ENCODE measurements at regions not wholly inside any gene's neighbourhood (a gene's known extent, or its start where the extent isn't known, plus 50 kb on each side); places are given as distances from the start of the nearest gene placed in this dataset.

DNA sequence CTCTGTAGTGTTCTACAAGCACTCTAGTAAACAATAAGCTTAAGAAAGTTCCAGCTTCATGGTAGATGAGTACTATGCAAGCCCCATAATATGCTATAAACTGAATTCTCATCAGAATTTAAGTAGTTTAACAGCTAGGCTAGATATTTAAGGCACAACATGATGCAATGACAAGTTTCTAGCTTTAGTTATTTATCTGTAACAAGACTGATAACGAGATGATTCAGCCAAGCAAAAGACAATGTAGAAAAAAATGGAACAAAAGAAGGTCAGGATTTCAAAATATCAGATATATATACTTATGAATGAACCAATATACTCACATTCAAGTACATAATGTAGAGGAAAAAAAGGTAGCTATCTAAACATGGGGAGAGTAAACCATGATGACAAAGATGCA, 61.0 kb upstream of the RERGL start:
- no peak overlapping the region for H3K27ac ChIP-seq
- no peak overlapping the region for H3K4me3 ChIP-seq (ENCODE audit: low read depth, low read length)
- TF ChIP-seq, protein P1, sequence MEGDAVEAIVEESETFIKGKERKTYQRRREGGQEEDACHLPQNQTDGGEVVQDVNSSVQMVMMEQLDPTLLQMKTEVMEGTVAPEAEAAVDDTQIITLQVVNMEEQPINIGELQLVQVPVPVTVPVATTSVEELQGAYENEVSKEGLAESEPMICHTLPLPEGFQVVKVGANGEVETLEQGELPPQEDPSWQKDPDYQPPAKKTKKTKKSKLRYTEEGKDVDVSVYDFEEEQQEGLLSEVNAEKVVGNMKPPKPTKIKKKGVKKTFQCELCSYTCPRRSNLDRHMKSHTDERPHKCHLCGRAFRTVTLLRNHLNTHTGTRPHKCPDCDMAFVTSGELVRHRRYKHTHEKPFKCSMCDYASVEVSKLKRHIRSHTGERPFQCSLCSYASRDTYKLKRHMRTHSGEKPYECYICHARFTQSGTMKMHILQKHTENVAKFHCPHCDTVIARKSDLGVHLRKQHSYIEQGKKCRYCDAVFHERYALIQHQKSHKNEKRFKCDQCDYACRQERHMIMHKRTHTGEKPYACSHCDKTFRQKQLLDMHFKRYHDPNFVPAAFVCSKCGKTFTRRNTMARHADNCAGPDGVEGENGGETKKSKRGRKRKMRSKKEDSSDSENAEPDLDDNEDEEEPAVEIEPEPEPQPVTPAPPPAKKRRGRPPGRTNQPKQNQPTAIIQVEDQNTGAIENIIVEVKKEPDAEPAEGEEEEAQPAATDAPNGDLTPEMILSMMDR (IDR thresholded peaks at IDR 0.05; ENCODE audit: low read depth, low read length) = no peak
- H3K9me3 ChIP-seq (ENCODE audit: severe bottlenecking) = no peaks in the 10 kb centered on the region
- no peaks in the 10 kb centered on the region for H3K27me3 ChIP-seq (ENCODE audit: insufficient read depth, low read depth, severe bottlenecking)
- no peaks in the 10 kb centered on the region for H3K36me3 ChIP-seq
- DNase-seq = no peak

DNA sequence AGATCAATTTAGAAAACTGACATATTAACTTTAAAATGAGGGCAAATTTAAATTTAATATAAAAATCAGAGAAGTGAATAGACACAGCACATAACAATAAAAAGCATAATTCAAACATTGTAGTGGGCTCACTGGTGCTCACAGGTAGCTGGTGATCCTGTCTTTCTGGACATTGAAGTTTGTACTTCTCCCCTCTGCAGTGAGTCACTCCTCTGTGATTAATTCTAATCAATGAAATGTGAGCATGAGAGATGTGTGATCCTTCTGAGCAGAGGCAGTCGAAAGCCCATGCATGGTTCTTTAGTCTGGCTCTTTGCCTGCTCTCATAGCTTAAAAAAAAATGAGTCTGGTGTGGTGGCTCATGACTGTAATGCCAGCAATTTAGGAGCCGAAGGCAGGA, 59.0 kb upstream of the RERGL start:
- no peaks in the 10 kb centered on the region for H3K36me3 ChIP-seq
- DNase-seq = no peak
- TF ChIP-seq, protein P1 (IDR thresholded peaks at IDR 0.05; ENCODE audit: low read depth, low read length) = no peak
- no peak overlapping the region for H3K4me3 ChIP-seq (ENCODE audit: low read depth, low read length)
- no peaks in the 10 kb centered on the region for H3K9me3 ChIP-seq (ENCODE audit: severe bottlenecking)
- no peaks in the 10 kb centered on the region for H3K27me3 ChIP-seq (ENCODE audit: insufficient read depth, low read depth, severe bottlenecking)
- no peak overlapping the region for H3K27ac ChIP-seq

DNA sequence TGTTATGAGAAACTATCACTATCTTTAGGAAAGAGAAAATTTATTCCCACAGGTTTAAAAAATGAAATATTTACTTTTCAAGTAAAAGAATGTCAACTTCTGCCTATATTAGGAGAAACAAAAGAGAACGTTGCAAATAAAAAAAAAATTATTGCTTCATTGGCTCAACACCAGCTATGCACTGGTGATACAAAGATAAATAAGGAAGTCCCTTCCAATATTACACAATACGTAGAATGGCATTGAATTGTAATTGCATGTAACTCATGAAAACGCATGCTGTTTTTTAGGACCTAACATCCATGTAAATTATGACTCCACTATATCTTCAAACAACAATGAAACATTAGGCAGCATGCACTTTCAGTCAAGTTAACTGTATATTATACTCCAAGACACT, 56.4 kb upstream of the RERGL start:
- Histone ChIP-seq H3K36me3 (no peaks in the 10 kb centered on the region), H3K4me3 (ENCODE audit: low read depth, low read length) (no peak overlapping the region), H3K9me3 (ENCODE audit: severe bottlenecking) (no peaks in the 10 kb centered on the region), H3K27ac (no peak overlapping the region), H3K27me3 (ENCODE audit: insufficient read depth, low read depth, severe bottlenecking) (no peaks in the 10 kb centered on the region)
- TF ChIP-seq, protein P1 (IDR thresholded peaks at IDR 0.05; ENCODE audit: low read depth, low read length) = no peak
- DNase-seq = no peak

DNA sequence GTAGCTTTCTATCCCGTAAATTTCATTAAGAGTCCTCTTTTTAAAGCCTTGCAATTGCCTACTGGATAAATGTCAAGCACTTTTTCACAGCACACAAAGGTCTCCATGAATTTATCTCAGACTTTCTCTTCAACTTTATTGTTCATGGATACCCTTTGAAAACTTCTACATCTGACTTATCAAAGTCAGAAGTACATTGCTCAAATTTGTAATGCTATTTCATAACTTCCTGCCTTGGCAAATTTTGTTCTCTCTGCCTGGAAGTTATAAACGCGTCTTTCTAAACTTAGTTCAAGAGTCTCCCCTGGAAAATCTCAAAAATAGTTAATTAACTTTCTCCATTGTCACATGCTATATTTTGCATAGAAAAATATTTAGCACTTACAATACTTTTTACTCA, 55.9 kb upstream of the RERGL start:
- H3K27me3 ChIP-seq (ENCODE audit: insufficient read depth, low read depth, severe bottlenecking) = no peaks in the 10 kb centered on the region
- H3K27ac ChIP-seq = no peak overlapping the region
- no peak for DNase-seq
- no peaks in the 10 kb centered on the region for H3K9me3 ChIP-seq (ENCODE audit: severe bottlenecking)
- H3K4me3 ChIP-seq (ENCODE audit: low read depth, low read length) = no peak overlapping the region
- TF ChIP-seq, protein P1 (IDR thresholded peaks at IDR 0.05; ENCODE audit: low read depth, low read length) = no peak
- no peaks in the 10 kb centered on the region for H3K36me3 ChIP-seq

DNA sequence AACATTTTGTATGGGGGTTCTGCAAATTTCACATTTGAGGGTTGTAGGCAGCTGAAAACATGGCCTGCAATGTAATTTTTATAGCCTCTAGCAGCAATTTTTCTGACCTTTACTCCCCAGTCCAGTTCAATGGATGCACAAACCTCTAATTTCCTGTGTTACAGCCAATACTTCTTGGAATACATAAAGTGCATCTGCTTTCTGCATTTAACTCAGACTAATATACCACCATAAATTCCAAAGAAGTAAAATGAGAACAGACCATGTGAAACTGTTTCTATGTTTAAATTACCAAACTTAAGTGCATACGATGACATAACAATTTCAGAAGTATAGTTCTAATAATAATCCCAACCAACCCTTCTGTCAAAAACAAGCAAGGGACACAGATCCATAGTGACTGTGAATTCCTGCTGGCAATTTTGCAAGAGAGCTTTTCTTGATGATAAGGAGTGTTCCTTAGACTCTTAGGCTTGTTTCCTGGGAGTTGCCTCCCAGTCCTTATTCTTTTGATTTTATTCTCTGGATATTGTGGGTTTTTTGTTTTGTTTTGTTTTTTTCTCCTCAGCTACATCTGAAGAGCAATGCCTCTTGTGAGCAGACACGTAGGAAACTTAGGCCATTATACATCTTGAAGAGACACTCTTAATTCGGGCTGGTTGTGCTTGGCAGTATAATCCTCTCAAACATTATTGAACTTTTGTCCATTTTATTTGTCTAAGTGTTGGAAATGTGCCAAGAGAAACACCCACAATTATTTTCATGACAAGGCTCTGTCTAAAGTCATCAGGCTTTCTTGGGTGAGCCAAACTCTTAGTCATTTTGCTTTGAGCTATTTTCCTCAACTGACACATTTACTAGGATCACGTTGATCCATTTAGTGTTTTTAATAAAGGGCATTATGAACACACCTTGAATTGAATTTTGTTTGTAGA, 51.3 kb upstream of the RERGL start:
- Histone ChIP-seq H3K27me3 (ENCODE audit: insufficient read depth, low read depth, severe bottlenecking) (no peaks in the 10 kb centered on the region), H3K9me3 (ENCODE audit: severe bottlenecking) (no peaks in the 10 kb centered on the region), H3K4me3 (ENCODE audit: low read depth, low read length) (no peak overlapping the region), H3K27ac (no peak overlapping the region), H3K36me3 (no peaks in the 10 kb centered on the region)
- TF ChIP-seq, protein P1 (IDR thresholded peaks at IDR 0.05; ENCODE audit: low read depth, low read length) = no peak
- DNase-seq = no peak

Data from WERI-Rb-1 (cell line).